Esophagus (tissue), 2 donors: ENCODE measurements at regions not wholly inside any gene's neighbourhood (a gene's known extent, or its start where the extent isn't known, plus 50 kb on each side); places are given as distances from the start of the nearest gene placed in this dataset.

Experiments
- H3K27ac ChIP-seq, 2 donors: one replicate each; pipeline ENCODE4 v1.5.1; 2013; ENCODE audit warnings: low read depth in 2 of 2, mild to moderate bottlenecking in 2 of 2, inconsistent platforms in 1 of 2, low read length in 1 of 2, moderate library complexity in 1 of 2
- H3K27me3 ChIP-seq, 2 donors: one replicate each; pipeline ENCODE4 v1.6.1; 2013; ENCODE audit warnings: low read length in 2 of 2, control low read depth in 1 of 2, mild to moderate bottlenecking in 1 of 2; ENCODE audit not compliant: insufficient read depth in 2 of 2, control insufficient read depth in 1 of 2
- H3K36me3 ChIP-seq, 2 donors: one replicate each; pipeline ENCODE4 v1.6.1; 2013; ENCODE audit warnings: low read length in 1 of 2; ENCODE audit not compliant: control insufficient read depth in 2 of 2, insufficient read depth in 2 of 2
- H3K4me1 ChIP-seq, 2 donors: one replicate each; pipeline ENCODE4 v1.6.1; 2013; ENCODE audit warnings: low read length in 1 of 2; ENCODE audit not compliant: control insufficient read depth in 2 of 2, insufficient read depth in 2 of 2
- H3K4me3 ChIP-seq, 2 donors: one replicate each; pipeline ENCODE4 v1.5.1; 2013; ENCODE audit warnings: low read length in 2 of 2, mild to moderate bottlenecking in 2 of 2, low read depth in 1 of 2, moderate library complexity in 1 of 2
- H3K9me3 ChIP-seq, 2 donors: one replicate each; pipeline ENCODE4 v1.6.1; 2013; ENCODE audit warnings: mild to moderate bottlenecking in 2 of 2, low read depth in 1 of 2, low read length in 1 of 2, moderate library complexity in 1 of 2; ENCODE audit not compliant: control insufficient read depth in 2 of 2, insufficient read depth in 1 of 2
- WGBS, 2 donors: extraction: QIAGEN DNeasy Blood & Tissue Kit; methylation state at CpG; one replicate each; pipeline ENCODE4 v1.1.7; 2013; 5-methylcytosine and 5-hydroxymethylcytosine counted together
- donor health status: healthy with polysubstance abuse.
- donor health status: Bipolar disorder and iron deficiency.

- no peaks in the 10 kb centered on the region for H3K9me3 ChIP-seq
- no peaks in the 10 kb centered on the region for H3K4me1 ChIP-seq
- no peaks in the 10 kb centered on the region for H3K27me3 ChIP-seq
- no peak overlapping the region for H3K4me3 ChIP-seq
- no peaks in the 10 kb centered on the region for H3K36me3 ChIP-seq
- WGBS, 2 donors: 91 to 93% methylated on average over 3 of the region's 3 CpGs
- no peak overlapping the region for H3K27ac ChIP-seq
Measured at GRCh38 chr5:33305572-33305971, 135.2 kb upstream of the TARS1 start.

GRCh38 chr5:33306758-33307157, 134.0 kb upstream of the TARS1 start:
- H3K27me3 ChIP-seq: no peaks in the 10 kb centered on the region
- no peak overlapping the region for H3K4me3 ChIP-seq
- no peaks in the 10 kb centered on the region for H3K36me3 ChIP-seq
- H3K9me3 ChIP-seq: no peaks in the 10 kb centered on the region
- no peak overlapping the region for H3K27ac ChIP-seq
- no peaks in the 10 kb centered on the region for H3K4me1 ChIP-seq

- H3K4me3 ChIP-seq: no peak overlapping the region
- H3K27me3 ChIP-seq: no peaks in the 10 kb centered on the region
- H3K9me3 ChIP-seq: no peaks in the 10 kb centered on the region
- H3K4me1 ChIP-seq: no peaks in the 10 kb centered on the region
- 81 to 82% methylated on average over 1 of the region's 1 CpG for WGBS, 2 donors
- H3K27ac ChIP-seq: no peak overlapping the region
- no peaks in the 10 kb centered on the region for H3K36me3 ChIP-seq
Measured at GRCh38 chr5:33308586-33308985, 132.2 kb upstream of the TARS1 start.

GRCh38 chr5:33309068-33309467, 131.7 kb upstream of the TARS1 start:
- WGBS, 2 donors: 20 to 27% methylated on average over 2 of the region's 2 CpGs
- H3K36me3 ChIP-seq: no peaks in the 10 kb centered on the region
- H3K27ac ChIP-seq: no peak overlapping the region
- no peak overlapping the region for H3K4me3 ChIP-seq
- no peaks in the 10 kb centered on the region for H3K27me3 ChIP-seq
- H3K9me3 ChIP-seq: no peaks in the 10 kb centered on the region
- H3K4me1 ChIP-seq: no peaks in the 10 kb centered on the region

DNA sequence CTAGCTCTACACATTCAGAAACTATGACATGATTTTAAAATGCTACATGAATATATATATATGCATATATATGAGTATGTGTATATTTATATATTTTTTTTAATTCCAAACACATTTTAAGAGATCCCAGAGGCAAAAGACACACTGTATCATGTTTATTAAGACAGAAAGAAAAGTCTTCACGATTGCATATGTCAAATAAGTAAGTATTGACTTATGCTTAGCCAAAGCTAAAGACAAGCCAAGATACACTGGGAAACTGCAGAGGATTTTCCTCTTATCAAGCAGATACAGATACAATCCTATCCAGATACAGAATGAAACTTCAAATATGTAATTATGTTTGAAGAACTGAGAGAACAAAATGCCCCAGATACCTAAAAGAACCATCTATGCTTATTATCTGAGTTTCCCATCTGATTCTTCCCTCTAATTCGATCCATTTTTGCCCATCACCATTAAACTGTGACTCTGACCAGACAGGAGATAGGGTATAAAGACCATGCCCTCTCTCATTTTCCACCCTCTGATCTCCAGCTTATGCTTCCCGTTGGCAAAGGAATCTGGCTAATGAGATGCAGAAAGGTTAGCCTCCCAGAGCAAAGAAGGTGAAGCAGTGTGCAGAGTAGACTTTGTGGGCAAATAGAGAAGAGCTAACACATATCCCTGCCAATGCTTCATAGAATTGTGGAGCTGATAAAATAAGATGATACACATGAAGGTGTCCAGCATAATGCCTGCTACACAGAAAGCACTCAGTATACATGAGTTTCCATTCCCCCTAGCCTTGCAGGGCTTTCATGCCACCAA, 131.0 kb upstream of the TARS1 start:
- 56 to 66% methylated on average over 3 of the region's 3 CpGs for WGBS, 2 donors
- no peaks in the 10 kb centered on the region for H3K9me3 ChIP-seq
- no peaks in the 10 kb centered on the region for H3K4me1 ChIP-seq
- no peak overlapping the region for H3K27ac ChIP-seq
- H3K27me3 ChIP-seq: no peaks in the 10 kb centered on the region
- H3K4me3 ChIP-seq: no peak overlapping the region
- no peaks in the 10 kb centered on the region for H3K36me3 ChIP-seq

- WGBS, 2 donors: 90% methylated on average over 2 of the region's 2 CpGs
- H3K9me3 ChIP-seq: no peaks in the 10 kb centered on the region
- no peak overlapping the region for H3K27ac ChIP-seq
Measured at GRCh38 chr5:33310451-33310850, 130.3 kb upstream of the TARS1 start.

DNA sequence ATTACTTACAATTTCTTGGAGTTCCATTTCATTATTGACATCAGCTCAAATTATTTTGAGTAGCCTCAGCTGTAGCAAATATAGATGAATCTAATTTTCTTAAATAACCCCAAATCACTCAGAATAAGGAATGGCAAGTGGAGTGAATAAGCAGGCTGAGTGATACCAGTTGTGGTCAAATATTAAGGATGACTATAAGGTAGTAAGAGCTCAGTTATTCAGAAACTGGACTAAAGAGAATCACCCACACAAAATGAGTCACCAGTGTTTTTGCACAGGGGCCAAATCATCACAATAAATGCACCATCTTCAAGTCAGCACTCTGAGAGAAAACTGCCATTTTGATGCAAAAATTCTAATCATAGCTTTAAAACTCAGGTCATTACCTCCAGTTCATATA, 128.9 kb upstream of the TARS1 start:
- Histone ChIP-seq H3K4me3 (no peak overlapping the region), H3K36me3 (no peaks in the 10 kb centered on the region), H3K27ac (no peak overlapping the region), H3K27me3 (no peaks in the 10 kb centered on the region), H3K9me3 (no peaks in the 10 kb centered on the region), H3K4me1 (no peaks in the 10 kb centered on the region)

More at GRCh38 chr5:33310451-33310850, 130.3 kb upstream of the TARS1 start:
- no peaks in the 10 kb centered on the region for H3K27me3 ChIP-seq
- H3K36me3 ChIP-seq: no peaks in the 10 kb centered on the region
- no peak overlapping the region for H3K4me3 ChIP-seq
- no peaks in the 10 kb centered on the region for H3K4me1 ChIP-seq

GRCh38 chr5:33312571-33313549, 127.9 kb upstream of the TARS1 start:
- WGBS, 2 donors: 75 to 85% methylated on average over 4 of the region's 4 CpGs
- Histone ChIP-seq H3K27me3 (no peaks in the 10 kb centered on the region), H3K4me3 (no peak overlapping the region), H3K4me1 (no peaks in the 10 kb centered on the region), H3K36me3 (no peaks in the 10 kb centered on the region), H3K27ac (peak overlapping the region in 1 of 2 donors; percentile 61), H3K9me3 (no peaks in the 10 kb centered on the region)

GRCh38 chr5:33315189-33315588, 125.6 kb upstream of the TARS1 start:
- no peaks in the 10 kb centered on the region for H3K4me1 ChIP-seq
- H3K27ac ChIP-seq: no peak overlapping the region
- no peak overlapping the region for H3K4me3 ChIP-seq
- 65 to 68% methylated on average over 1 of the region's 1 CpG for WGBS, 2 donors
- no peaks in the 10 kb centered on the region for H3K27me3 ChIP-seq
- H3K9me3 ChIP-seq: no peaks in the 10 kb centered on the region
- no peaks in the 10 kb centered on the region for H3K36me3 ChIP-seq
